Stimulated activated CD8-positive, alpha-beta memory T cell treated with anti-CD3 and anti-CD28 coated beads, Interleukin-4, amount 100 ng/mL, for 1 hour (primary cell): ENCODE measurements at regions not wholly inside any gene's neighbourhood (a gene's known extent, or its start where the extent isn't known, plus 50 kb on each side); places are given as distances from the start of the nearest gene placed in this dataset.
"Not testable (repeated sequence)": the region's sequence is repeated elsewhere in the genome, so short reads cannot be mapped to it uniquely, and the experiment has no call there.

Experiments
- DNase-seq, 2 donors: peaks; one replicate each; pipeline ENCODE4 v3.0.0-alpha.2; 2020; ENCODE audit warnings: low read depth in 2 of 2, low spot score in 1 of 2

GRCh38 chr3:103158183-103158582 is 723.4 kb downstream of the ZPLD1 start:
- DNase-seq, result no peak

DNA sequence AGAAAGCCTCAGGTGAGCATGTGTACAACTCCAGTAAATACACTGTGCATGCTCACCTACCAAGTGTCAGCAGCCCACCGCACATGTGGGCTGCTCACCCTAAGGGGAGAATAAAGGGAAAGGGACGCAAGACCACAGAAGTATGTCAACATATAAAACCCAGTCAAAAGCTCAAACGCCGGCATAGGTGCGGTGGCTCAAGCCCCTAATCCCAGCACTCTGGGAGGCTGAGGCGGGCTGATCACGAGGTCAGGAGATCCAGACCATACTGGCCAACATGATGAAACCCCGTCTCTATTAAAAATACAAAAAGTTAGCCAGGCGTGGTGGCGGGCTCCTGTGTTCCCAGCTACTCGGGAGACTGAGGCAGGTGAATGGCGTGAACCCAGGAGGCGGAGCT is 732.1 kb downstream of the ZPLD1 start:
- no peak for DNase-seq

DNA sequence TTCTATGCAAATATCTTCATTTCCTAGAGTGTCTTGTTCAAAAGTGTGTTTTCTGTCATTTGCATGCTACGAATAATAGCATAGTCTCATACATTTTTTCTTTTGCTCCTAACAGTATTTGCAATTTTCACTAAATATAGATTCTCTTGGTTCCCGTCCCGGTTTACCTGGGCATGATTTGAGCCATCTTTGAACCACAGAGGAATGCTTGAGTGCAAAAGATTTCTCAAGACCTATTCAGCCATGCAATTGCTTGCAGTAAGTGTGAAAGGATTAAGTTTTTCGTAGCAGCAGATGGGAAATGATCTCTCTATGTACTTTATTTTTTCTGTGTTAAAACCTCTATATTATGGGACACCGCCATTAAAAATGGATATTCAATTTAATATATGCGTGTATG is 733.0 kb downstream of the ZPLD1 start:
- no peak for DNase-seq

GRCh38 chr3:103169289-103169688 is 734.5 kb downstream of the ZPLD1 start:
- no peak for DNase-seq

- DNase-seq, result no peak
These were observed 735.8 kb downstream of the ZPLD1 start for GRCh38 chr3:103170651-103171050.

GRCh38 chr3:103173940-103174339 is 739.1 kb downstream of the ZPLD1 start:
- DNase-seq, result no peak

GRCh38 chr3:103181160-103181559 is 746.3 kb downstream of the ZPLD1 start:
- DNase-seq, result no peak

- DNase-seq, result no peak
These were observed 750.0 kb downstream of the ZPLD1 start for GRCh38 chr3:103184772-103185171.

- no peak for DNase-seq
These were observed 755.1 kb downstream of the ZPLD1 start for GRCh38 chr3:103189941-103190340.

DNA sequence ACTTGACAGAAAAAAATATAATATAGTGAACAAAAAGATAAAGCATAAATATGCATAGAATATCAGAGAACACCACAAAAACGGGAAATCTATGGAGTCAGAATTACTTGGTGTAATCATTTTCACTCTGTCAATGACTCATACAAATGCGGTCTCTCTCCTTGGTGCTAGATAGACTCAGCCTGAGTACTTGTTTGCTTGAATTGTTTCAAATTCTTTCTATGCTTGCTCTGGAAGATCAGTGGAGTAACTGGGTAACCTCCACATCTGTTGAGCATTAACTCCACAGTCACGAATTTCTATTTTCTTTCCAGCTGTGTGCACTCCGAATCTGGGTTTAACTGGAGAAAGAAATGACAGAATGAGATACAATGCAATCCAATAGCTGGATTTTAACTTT is 760.4 kb downstream of the ZPLD1 start:
- no peak for DNase-seq

DNA sequence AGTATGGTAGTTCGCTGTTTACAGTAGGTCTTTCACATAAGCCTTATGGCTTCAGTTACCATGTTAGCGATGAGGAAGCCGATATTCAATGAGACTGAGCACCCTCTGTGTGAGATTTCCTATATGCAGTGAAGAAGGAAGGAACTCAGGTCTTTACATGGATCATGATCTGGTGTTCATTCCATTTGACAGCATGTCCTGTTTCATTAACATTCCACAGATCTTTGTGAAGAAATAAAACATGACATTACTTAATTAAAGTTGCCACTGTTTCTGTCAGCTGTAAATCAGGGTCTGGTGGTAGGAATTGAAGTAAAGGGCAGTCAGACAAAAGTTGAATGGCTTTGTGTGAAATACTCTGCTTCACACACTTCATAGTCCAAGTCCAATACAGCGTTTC is 768.6 kb downstream of the ZPLD1 start:
- no peak for DNase-seq

DNA sequence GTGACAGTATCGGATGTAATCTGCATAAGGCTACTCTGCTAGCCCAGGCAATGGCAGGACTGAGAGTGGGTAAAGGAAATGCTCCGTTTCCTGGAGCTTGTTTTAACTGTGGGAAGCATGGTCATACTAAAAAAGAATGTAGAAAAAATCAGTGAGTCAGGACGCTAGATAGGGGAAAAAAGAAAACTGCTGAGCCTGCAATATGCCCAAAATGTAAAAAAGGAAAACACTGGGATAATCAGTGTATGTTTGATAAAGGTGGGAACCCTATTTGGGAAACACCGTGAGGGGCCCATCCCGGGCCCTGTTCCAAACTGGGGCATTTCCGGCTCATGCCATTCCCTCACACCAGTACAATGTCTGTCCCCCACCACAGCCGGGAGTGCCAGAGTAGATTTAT is 775.8 kb downstream of the ZPLD1 start:
- no peak for DNase-seq

GRCh38 chr3:103218146-103218545 is 783.3 kb downstream of the ZPLD1 start:
- DNase-seq, result no peak

DNA sequence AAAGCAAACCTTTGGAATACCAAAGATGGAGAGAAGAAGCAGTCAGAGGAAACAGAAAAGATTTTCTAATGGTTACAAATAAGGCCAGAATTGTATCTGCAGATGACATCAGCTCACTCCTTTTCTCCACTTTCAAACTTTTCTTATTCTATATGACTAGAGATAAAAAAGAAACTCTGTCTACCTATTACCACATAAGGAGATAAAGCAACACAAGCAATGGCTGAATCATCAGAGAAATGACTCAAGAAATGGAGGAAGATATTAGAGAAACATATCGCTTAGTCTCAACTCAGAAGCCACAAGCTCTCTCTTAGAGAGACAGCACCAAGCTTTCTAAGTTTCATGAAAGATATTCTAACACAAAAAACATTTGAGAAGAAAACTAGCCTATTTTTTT is 784.0 kb downstream of the ZPLD1 start:
- DNase-seq, result no peak

GRCh38 chr3:103227651-103228050 is 792.8 kb downstream of the ZPLD1 start:
- DNase-seq, result no peak

GRCh38 chr3:103247459-103247858 is 812.6 kb downstream of the ZPLD1 start:
- DNase-seq, result no peak

GRCh38 chr3:103254827-103255226 is 820.0 kb downstream of the ZPLD1 start:
- not testable (repeated sequence) for DNase-seq

DNA sequence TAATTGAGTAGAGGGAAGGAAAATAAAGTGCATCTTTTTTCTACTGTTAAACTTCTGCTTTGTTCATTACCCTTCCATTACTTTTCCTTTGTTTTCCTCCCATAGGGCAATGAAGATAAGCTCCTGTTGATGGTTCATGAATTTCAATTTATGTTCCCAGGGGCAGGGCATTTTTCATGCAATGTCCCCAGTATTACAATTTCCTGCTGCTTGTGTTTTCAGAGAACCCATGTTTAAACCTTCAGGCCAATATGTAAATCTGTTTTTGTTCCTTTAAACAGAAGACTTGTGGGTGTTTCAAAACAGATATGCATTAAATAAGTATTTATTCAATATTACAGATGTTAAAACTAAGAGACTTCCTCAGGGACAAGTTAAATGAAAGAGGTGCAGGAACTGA is 834.5 kb downstream of the ZPLD1 start:
- no peak for DNase-seq

GRCh38 chr3:103271575-103271974 is 836.8 kb downstream of the ZPLD1 start:
- DNase-seq, result no peak

GRCh38 chr3:103295974-103296570 is 861.3 kb downstream of the ZPLD1 start:
- no peak for DNase-seq

DNA sequence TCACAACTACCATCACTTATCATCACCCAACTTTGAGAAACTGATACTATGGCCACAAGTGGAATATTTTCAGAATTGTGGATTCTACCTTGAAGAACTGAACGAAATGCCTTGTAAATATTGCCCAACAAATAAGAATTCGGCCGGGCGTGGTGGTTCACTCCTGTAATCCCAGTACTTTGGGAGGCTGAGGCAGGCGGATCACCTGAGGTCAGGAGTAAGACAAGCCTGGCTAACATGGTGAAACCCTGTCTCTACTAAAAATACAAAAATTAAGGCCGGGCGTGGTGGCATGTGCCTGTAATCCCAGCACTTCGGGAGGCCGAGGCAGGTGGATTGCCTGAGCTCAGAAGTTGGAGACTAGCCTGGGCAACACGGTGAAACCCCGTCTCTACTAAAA is 862.7 kb downstream of the ZPLD1 start:
- not testable (repeated sequence) for DNase-seq

DNA sequence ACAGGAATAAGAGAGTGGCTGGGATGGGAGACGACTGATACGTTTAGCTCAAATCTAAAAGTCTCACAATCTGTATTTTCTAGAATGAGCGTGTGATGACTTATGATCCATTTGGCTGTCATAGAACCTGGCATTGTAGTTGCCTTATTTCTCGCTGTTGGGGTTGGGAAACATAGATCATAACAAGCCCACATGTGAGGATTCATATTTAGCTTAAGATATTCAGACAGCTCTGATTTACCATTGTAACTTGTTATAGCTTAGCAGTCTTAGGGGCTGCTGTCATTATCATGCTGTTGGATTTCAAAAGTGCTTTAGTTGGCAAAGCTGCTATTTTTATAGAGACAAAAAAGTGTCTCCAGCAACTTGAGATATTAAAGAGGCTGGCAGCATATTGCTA is 871.3 kb downstream of the ZPLD1 start:
- DNase-seq, result no peak

DNA sequence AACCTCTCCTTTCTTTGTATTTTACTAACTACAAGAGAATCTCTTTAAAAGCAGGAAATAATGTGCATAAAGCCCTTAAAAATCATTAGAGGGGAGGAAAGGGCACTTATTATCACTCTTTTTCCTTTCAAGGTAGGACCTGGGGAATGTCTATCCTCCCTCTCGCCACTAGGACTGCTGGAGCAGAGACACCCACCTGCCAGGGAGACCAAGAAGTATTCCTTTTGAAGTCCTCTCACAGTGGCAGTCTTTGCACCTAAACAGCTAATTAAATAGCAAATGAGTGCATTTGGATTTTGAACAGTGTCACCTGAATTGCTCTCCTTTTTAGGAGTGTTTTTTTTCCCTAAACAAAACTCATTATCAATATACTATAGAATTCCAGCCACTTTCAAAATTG is 874.1 kb downstream of the ZPLD1 start:
- no peak for DNase-seq

DNA sequence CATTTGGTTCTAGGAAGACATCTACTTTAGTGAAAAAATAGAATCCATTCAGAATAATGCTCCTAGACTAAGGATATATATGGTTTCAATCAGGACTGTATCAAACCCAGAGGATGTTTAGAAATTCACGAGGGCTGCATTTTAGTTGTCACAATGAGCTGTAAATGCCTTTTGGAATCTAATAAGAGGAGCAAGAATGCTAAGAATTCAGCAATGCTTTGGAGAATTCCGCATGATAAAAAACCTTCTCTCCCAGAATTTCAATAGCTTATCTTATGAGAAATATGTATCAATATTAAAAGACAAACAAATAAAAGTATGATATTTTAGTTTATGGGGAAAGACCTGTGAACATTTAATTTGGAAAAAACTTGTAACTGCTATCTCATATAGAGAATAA is 885.1 kb downstream of the ZPLD1 start:
- DNase-seq, result no peak
